Skeletal muscle tissue (tissue), 3 donors: ENCODE measurements at regions not wholly inside any gene's neighbourhood (a gene's known extent, or its start where the extent isn't known, plus 50 kb on each side); places are given as distances from the start of the nearest gene placed in this dataset.

Experiments
- H3K27ac ChIP-seq: one replicate; pipeline ENCODE4 v1.7.0; 2013; ENCODE audit warnings: mild to moderate bottlenecking, low read depth, low read length, inconsistent platforms
- H3K27me3 ChIP-seq, 3 donors: one replicate each; pipeline ENCODE4 v1.7.0; 2013; ENCODE audit warnings: low read length in 3 of 3; ENCODE audit not compliant: control insufficient read depth in 3 of 3, insufficient read depth in 3 of 3
- H3K36me3 ChIP-seq, 3 donors: one replicate each; pipeline ENCODE4 v1.7.0; 2013; ENCODE audit warnings: low read length in 3 of 3; ENCODE audit not compliant: control insufficient read depth in 3 of 3, insufficient read depth in 3 of 3
- H3K4me1 ChIP-seq, 3 donors: one replicate each; pipeline ENCODE4 v1.7.0; 2013; ENCODE audit warnings: low read length in 3 of 3, mild to moderate bottlenecking in 3 of 3; ENCODE audit not compliant: control insufficient read depth in 3 of 3, insufficient read depth in 3 of 3
- H3K4me3 ChIP-seq, 3 donors: one replicate each; pipeline ENCODE4 v1.7.0; 2013; ENCODE audit warnings: low read length in 3 of 3
- H3K9ac ChIP-seq, 3 donors: one replicate each; pipeline ENCODE4 v1.7.0; 2013; ENCODE audit warnings: low read length in 3 of 3, mild to moderate bottlenecking in 3 of 3, moderate library complexity in 2 of 3, low read depth in 1 of 3
- H3K9me3 ChIP-seq, 3 donors: one replicate each; pipeline ENCODE4 v1.7.0; 2013; ENCODE audit warnings: low read length in 3 of 3; ENCODE audit not compliant: control insufficient read depth in 3 of 3
- donor health status: Osteomylitis.

DNA sequence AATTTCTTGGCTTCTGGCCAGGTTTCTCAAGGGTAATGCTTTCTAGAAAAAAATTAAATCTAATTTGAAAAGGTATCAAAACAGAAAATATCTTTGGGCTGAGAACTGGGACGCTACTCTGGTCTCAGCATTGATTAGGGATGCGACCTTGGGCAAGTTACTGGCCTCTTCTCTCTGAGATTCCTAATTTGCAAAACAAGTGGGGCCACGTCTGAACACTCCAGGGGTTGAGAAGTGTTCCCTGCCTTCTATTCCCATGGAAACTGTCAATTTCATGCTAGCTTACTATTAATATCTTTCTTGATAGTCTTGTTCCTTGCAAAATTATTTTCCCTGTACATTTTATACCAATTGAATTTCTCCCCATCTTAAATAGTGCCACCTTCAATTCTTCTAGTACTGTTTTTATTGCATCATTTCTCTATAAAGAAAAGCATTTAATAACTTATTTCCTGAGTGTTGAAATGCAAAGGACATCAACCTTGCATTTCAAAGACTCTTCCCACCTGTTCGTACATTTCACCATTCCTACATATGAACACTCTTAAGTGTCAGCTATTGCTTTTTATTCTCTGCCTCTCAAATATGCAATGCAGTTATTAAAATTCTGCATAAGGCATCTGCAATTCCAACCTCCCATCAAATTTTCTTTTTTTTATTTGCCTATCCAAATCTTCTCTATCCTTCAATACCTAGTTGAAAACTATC lies 118.3 kb upstream of the DSEL start:
- Histone ChIP-seq H3K36me3 (no peaks in the 10 kb centered on the region), H3K27me3 (no peaks in the 10 kb centered on the region), H3K27ac (no peak overlapping the region), H3K4me3 (no peak overlapping the region), H3K9me3 (no peaks in the 10 kb centered on the region), H3K4me1 (no peaks in the 10 kb centered on the region), H3K9ac (no peak overlapping the region)

- Histone ChIP-seq H3K27ac (no peak overlapping the region), H3K9ac (no peak overlapping the region), H3K4me3 (no peak overlapping the region), H3K9me3 (no peaks in the 10 kb centered on the region), H3K27me3 (no peaks in the 10 kb centered on the region), H3K36me3 (no peaks in the 10 kb centered on the region), H3K4me1 (no peaks in the 10 kb centered on the region)
Observed at GRCh38 chr18:67633939-67634338, 117.4 kb upstream of the DSEL start.

- Histone ChIP-seq H3K4me3 (no peak overlapping the region), H3K9ac (no peak overlapping the region), H3K36me3 (no peaks in the 10 kb centered on the region), H3K27ac (no peak overlapping the region), H3K27me3 (no peaks in the 10 kb centered on the region), H3K4me1 (no peaks in the 10 kb centered on the region), H3K9me3 (no peaks in the 10 kb centered on the region)
Observed at GRCh38 chr18:67621906-67622305, 105.4 kb upstream of the DSEL start.

DNA sequence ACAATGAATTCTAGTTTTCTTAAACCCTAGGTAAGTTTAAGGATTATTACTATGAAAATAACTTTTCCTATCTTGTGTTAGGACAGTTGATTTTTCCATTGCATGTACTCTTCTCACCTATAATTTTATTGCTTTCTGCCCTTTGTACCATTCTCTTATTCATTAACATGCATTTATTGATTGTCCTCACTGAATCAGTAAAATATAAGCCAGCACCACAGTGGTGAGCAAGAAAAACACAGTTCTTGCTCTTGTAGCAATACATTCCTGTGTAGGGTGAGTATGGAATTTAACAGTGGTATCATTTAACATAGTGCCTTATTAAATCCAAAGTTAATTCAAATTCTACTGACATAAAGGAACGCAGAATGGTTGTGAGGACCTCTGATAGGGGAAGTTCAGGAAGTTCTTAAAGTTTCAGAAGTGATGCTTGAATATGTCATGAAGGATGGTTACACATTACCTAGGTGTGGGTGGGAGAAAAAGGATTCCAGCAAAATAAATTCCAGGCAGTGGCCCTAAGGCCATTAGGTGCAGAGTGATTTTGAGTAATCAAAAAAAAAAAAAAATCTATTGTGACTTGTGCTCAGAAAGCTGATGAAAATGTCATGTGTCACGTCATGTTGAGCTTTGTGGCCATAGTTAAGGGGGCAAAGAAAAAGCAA lies 104.7 kb upstream of the DSEL start:
- Histone ChIP-seq H3K4me1 (no peaks in the 10 kb centered on the region), H3K27me3 (no peaks in the 10 kb centered on the region), H3K9ac (no peak overlapping the region), H3K27ac (no peak overlapping the region), H3K36me3 (no peaks in the 10 kb centered on the region), H3K4me3 (no peak overlapping the region), H3K9me3 (no peaks in the 10 kb centered on the region)

- Histone ChIP-seq H3K27me3 (no peaks in the 10 kb centered on the region), H3K27ac (no peak overlapping the region), H3K36me3 (no peaks in the 10 kb centered on the region), H3K4me1 (no peaks in the 10 kb centered on the region), H3K9me3 (no peaks in the 10 kb centered on the region), H3K4me3 (no peak overlapping the region), H3K9ac (no peak overlapping the region)
Observed at GRCh38 chr18:67618061-67618460, 101.5 kb upstream of the DSEL start.

DNA sequence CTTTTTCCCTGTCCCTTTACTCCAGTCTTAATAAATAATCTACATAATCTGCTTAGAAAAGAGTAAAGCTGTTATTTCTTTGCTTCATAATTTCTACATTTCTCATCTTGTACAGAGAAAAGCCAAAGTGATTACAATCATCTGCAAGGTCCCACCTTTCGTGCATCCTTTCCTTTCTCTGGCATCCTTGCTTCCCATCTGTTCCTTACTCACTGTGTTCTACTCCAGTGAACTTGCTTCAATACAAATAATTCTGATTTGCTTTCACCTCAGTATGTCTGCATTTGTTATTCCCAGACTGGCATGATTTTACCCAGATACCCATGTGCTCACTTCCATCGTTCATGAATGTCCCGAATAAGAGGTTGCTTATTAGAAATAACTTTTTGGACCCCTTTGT lies 99.4 kb upstream of the DSEL start:
- H3K36me3 ChIP-seq: no peaks in the 10 kb centered on the region
- H3K9ac ChIP-seq: no peak overlapping the region
- no peaks in the 10 kb centered on the region for H3K9me3 ChIP-seq
- H3K4me3 ChIP-seq: no peak overlapping the region
- no peak overlapping the region for H3K27ac ChIP-seq
- H3K27me3 ChIP-seq: no peaks in the 10 kb centered on the region
- H3K4me1 ChIP-seq: no peaks in the 10 kb centered on the region

DNA sequence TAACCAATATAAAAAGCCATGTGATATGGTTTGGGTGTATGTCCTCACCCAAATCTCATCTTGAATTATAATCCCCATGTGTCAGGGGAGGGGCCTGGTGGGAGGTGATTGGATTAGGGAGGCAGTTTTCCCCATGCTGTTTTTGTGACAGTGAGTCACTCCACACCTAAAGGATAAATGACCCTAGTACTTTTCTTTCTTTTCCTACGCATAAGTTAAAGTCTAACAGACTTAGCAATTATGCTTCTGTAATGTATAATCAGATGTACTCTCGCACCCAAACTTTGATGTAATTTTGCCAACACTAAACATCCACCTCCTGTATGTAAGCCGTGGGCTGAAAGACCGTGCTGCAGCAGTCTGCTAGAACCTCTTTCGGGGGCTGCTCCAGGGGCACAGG lies 97.2 kb upstream of the DSEL start:
- H3K9me3 ChIP-seq: no peaks in the 10 kb centered on the region
- H3K27me3 ChIP-seq: no peaks in the 10 kb centered on the region
- no peak overlapping the region for H3K27ac ChIP-seq
- no peaks in the 10 kb centered on the region for H3K4me1 ChIP-seq
- no peak overlapping the region for H3K4me3 ChIP-seq
- no peaks in the 10 kb centered on the region for H3K36me3 ChIP-seq
- H3K9ac ChIP-seq: no peak overlapping the region

DNA sequence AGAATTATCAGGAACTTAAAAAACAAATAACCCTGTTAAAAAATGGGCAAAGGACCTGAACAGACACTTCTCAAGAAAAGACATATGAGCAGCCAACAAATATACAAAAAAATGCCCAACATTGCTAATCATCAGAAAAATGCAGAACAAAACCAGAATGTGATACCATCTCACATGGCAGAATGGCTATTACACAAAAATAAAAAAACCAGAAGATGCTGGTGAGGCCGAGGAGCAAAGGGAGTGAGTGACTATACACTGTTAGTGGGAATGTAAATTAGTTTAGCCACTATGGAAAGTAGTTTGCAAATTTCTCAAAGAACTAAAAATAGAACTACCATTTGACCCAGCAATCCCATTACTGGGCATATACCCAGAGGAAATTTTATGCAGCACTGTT lies 95.8 kb upstream of the DSEL start:
- H3K9ac ChIP-seq: no peak overlapping the region
- H3K36me3 ChIP-seq: no peaks in the 10 kb centered on the region
- no peak overlapping the region for H3K27ac ChIP-seq
- H3K4me1 ChIP-seq: no peaks in the 10 kb centered on the region
- no peaks in the 10 kb centered on the region for H3K27me3 ChIP-seq
- no peak overlapping the region for H3K4me3 ChIP-seq
- H3K9me3 ChIP-seq: no peaks in the 10 kb centered on the region

- Histone ChIP-seq H3K9me3 (no peaks in the 10 kb centered on the region), H3K4me1 (no peaks in the 10 kb centered on the region), H3K4me3 (no peak overlapping the region), H3K9ac (no peak overlapping the region), H3K27ac (no peak overlapping the region), H3K27me3 (no peaks in the 10 kb centered on the region), H3K36me3 (no peaks in the 10 kb centered on the region)
Observed at GRCh38 chr18:67608615-67609273, 92.2 kb upstream of the DSEL start.

GRCh38 chr18:67608191-67608590 lies 91.7 kb upstream of the DSEL start:
- Histone ChIP-seq H3K36me3 (no peaks in the 10 kb centered on the region), H3K27me3 (no peaks in the 10 kb centered on the region), H3K4me3 (no peak overlapping the region), H3K27ac (no peak overlapping the region), H3K9me3 (peaks cover 0 to under 1% (median 0%) of the 10 kb centered on the region in 3 donors), H3K4me1 (no peaks in the 10 kb centered on the region), H3K9ac (no peak overlapping the region)
